ENCODE measurements at regions not wholly inside any gene's neighbourhood (a gene's known extent, or its start where the extent isn't known, plus 50 kb on each side); places are given as distances from the start of the nearest gene placed in this dataset.

DNA sequence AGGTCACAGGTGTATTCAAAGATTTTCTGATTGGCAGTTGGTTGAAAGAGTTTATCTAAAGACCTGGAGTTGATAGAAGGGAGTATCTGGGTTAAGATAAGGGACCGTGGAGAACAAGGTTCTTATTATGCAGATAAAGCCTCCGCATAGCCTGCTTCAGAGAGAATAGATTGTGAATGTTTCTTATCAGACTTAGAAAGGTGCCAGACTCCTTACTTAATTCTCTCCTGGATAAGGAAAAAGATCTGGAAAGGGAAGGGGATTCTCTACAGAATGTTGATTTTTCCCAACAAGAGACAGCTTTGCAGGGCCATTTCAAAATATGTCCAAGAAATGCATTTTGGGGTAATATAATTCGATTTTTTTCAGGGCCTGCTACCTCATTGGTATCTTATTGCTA is 341.3 kb upstream of the RARB start:
- H3K9me3 ChIP-seq (ENCODE audit: insufficient read depth in 2 of 2, low read depth in 1 of 2, low read length in 1 of 2): peaks cover 0 to 2% of the 10 kb centered on the region in 2 experiments; a peak in 1 of 4 replicates
- H2BK15ac ChIP-seq (ENCODE audit: low read length): no peak overlapping the region
- H3K79me2 ChIP-seq (ENCODE audit: control insufficient read depth in 1 of 2, insufficient read depth in 2 of 2, low read length in 2 of 2): no peaks in the 10 kb centered on the region
- no peak overlapping the region for H3K4me2 ChIP-seq (ENCODE audit: insufficient read depth in 1 of 2, low read depth in 2 of 2, low read length in 2 of 2)
- no peaks in the 10 kb centered on the region for H3K23me2 ChIP-seq (ENCODE audit: low read depth, low read length)
- no peak overlapping the region for H4K91ac ChIP-seq (replicated peaks; ENCODE audit: insufficient read length, low read length)
- no peaks in the 10 kb centered on the region for H4K20me1 ChIP-seq (replicated peaks in 1 of 2; ENCODE audit: control insufficient read depth in 1 of 2, insufficient read depth in 2 of 2, low read length in 2 of 2)
- H3K9ac ChIP-seq (replicated peaks in 1 of 4; ENCODE audit: extremely low read depth in 1 of 4, low read depth in 3 of 4, low read length in 3 of 4): no peak overlapping the region
- H3K23ac ChIP-seq (ENCODE audit: insufficient read length): no peak overlapping the region
- H3K4ac ChIP-seq (replicated peaks; ENCODE audit: insufficient read length, low read depth, low read length): no peak overlapping the region
- H3K4me3 ChIP-seq (ENCODE audit: extremely low read depth in 1 of 4, insufficient read depth in 2 of 4, low read depth in 3 of 4, low read length in 4 of 4): no peak overlapping the region
- no peak overlapping the region for H3K18ac ChIP-seq (ENCODE audit: extremely low read depth, low read length)
- no peaks in the 10 kb centered on the region for H3K36me3 ChIP-seq (ENCODE audit: control insufficient read depth in 2 of 4, insufficient read depth in 4 of 4, low read length in 3 of 4)
- H2BK120ac ChIP-seq (replicated peaks; ENCODE audit: low read depth, low read length): no peak overlapping the region
- CTCF ChIA-PET (ENCODE audit: partially characterized antibody): interaction anchor here (0.9 to 1.3 kb wide), 2 partner anchors 47 to 53 kb away, joined by 3 read pairs; no protein-coding TSS in a partner anchor
- H3K27me3 ChIP-seq (replicated peaks in 1 of 4; ENCODE audit: control insufficient read depth in 3 of 4, extremely low read depth in 1 of 4, insufficient read depth in 3 of 4, low read length in 3 of 4): no peaks in the 10 kb centered on the region
- H3K56ac ChIP-seq (replicated peaks; ENCODE audit: insufficient read length, low read depth, low read length): no peak overlapping the region
- no peaks in the 10 kb centered on the region for H3K79me1 ChIP-seq (ENCODE audit: low read depth, low read length)
- no peak overlapping the region for H2AFZ ChIP-seq (ENCODE audit: low read length)
- POLR2A ChIA-PET (ENCODE audit: partially characterized antibody): interaction anchor here (0.7 kb wide), 1 partner anchor 1081 kb away, joined by 3 read pairs; no protein-coding TSS in a partner anchor
- no peak overlapping the region for H2BK20ac ChIP-seq (ENCODE audit: low read length)
- H2BK12ac ChIP-seq (ENCODE audit: low read depth, low read length): no peak overlapping the region
- H3K4me1 ChIP-seq (replicated peaks in 1 of 4; ENCODE audit: control insufficient read depth in 3 of 4, insufficient read depth in 4 of 4, low read length in 3 of 4): peaks cover 0 to 3% (median 0%) of the 10 kb centered on the region in 4 experiments; a peak in 1 of 7 replicates
- TF ChIP-seq BACH1 (IDR thresholded peaks at IDR 0.05; ENCODE audit: low read length): no peak
- DNase-seq (ENCODE audit: low read depth in 1 of 2, low spot score in 2 of 2) (no peak), FAIRE-seq (no peak)
- no peak overlapping the region for H2AK5ac ChIP-seq (ENCODE audit: low read depth, low read length)
- no peak overlapping the region for H4K5ac ChIP-seq (ENCODE audit: insufficient read length, low read depth, low read length)
- no peak overlapping the region for H3K14ac ChIP-seq (ENCODE audit: insufficient read length)
- no peak overlapping the region for H2BK5ac ChIP-seq (ENCODE audit: low read depth, low read length)
- WGBS, 2 experiments (ENCODE audit: extremely low coverage in 1 of 2, insufficient coverage in 1 of 2, insufficient read length in 1 of 2, insufficient replicate concordance in 2 of 2, low coverage in 1 of 2, low lambda C conversion rate in 2 of 2, missing lambda C conversion rate in 1 of 2): 91% methylated on average over 3 of the region's 3 CpGs; no CpG with 5 or more reads in 1 of the 2 experiments
- no peak overlapping the region for H4K8ac ChIP-seq (ENCODE audit: extremely low read depth, insufficient read depth, low read length)
- no peak overlapping the region for H3K27ac ChIP-seq (ENCODE audit: low read depth, low read length)

Data from H1 (cell line).